Bronchial epithelial cell (primary cell): ENCODE measurements at regions not wholly inside any gene's neighbourhood (a gene's known extent, or its start where the extent isn't known, plus 50 kb on each side); places are given as distances from the start of the nearest gene placed in this dataset.
"Not testable (repeated sequence)": the region's sequence is repeated elsewhere in the genome, so short reads cannot be mapped to it uniquely, and the experiment has no call there.

ENCODE experiments used
- DNase-seq: peaks from one replicate; pipeline ENCODE4 v3.0.0-alpha.2; 2010; ENCODE audit warnings: low read depth
- FAIRE-seq: peaks from 2 replicates; lab custom pipeline; 2011; peaks lifted over from hg19 to GRCh38; lab: Jason Lieb, UNC
- H3K27me3 ChIP-seq: 2 replicates; pipeline ENCODE4 v1.5.1; 2011; ENCODE audit warnings: low read length; ENCODE audit not compliant: control insufficient read depth, insufficient read depth
- H3K36me3 ChIP-seq: 2 replicates; pipeline ENCODE4 v1.5.1; 2011; ENCODE audit warnings: low read length; ENCODE audit not compliant: control insufficient read depth, insufficient read depth
- H3K4me3 ChIP-seq: 2 replicates; pipeline ENCODE4 v1.5.1; 2011; ENCODE audit warnings: mild to moderate bottlenecking, low read depth, low read length, control low read depth
- TF ChIP-seq, protein P1 (sequence below): IDR thresholded peaks from 2 replicates; pipeline ENCODE4 v1.5.1; 2011; ENCODE audit warnings: mild to moderate bottlenecking, moderate library complexity, low read length, control low read depth, inconsistent platforms; ENCODE audit not compliant: insufficient read depth, severe bottlenecking

DNA sequence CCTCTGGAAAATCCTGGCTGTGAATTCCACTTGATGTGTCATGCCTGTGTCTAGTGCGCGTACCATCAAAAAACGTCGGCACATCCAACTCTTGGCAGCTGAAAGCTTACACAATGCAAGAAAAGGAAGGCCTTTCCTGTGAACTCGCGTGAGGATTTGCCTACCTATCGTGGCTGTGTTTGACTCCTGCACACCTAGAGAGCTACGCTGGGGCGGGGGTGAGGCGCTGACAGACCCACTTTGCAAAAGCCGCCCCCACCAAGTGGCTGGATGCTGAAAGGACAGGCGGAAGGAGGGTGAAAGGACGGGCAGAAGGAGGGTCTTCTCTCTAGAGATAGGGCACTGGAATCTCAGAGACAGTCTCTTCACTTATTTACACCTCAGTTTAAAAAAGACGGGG, 270.1 kb downstream of the EIPR1 start:
- FAIRE-seq (no peak), DNase-seq (no peak)
- H3K4me3 ChIP-seq = no peak overlapping the region
- H3K36me3 ChIP-seq = no peaks in the 10 kb centered on the region
- TF ChIP-seq, protein P1, sequence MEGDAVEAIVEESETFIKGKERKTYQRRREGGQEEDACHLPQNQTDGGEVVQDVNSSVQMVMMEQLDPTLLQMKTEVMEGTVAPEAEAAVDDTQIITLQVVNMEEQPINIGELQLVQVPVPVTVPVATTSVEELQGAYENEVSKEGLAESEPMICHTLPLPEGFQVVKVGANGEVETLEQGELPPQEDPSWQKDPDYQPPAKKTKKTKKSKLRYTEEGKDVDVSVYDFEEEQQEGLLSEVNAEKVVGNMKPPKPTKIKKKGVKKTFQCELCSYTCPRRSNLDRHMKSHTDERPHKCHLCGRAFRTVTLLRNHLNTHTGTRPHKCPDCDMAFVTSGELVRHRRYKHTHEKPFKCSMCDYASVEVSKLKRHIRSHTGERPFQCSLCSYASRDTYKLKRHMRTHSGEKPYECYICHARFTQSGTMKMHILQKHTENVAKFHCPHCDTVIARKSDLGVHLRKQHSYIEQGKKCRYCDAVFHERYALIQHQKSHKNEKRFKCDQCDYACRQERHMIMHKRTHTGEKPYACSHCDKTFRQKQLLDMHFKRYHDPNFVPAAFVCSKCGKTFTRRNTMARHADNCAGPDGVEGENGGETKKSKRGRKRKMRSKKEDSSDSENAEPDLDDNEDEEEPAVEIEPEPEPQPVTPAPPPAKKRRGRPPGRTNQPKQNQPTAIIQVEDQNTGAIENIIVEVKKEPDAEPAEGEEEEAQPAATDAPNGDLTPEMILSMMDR = no peak
- H3K27me3 ChIP-seq = no peaks in the 10 kb centered on the region

DNA sequence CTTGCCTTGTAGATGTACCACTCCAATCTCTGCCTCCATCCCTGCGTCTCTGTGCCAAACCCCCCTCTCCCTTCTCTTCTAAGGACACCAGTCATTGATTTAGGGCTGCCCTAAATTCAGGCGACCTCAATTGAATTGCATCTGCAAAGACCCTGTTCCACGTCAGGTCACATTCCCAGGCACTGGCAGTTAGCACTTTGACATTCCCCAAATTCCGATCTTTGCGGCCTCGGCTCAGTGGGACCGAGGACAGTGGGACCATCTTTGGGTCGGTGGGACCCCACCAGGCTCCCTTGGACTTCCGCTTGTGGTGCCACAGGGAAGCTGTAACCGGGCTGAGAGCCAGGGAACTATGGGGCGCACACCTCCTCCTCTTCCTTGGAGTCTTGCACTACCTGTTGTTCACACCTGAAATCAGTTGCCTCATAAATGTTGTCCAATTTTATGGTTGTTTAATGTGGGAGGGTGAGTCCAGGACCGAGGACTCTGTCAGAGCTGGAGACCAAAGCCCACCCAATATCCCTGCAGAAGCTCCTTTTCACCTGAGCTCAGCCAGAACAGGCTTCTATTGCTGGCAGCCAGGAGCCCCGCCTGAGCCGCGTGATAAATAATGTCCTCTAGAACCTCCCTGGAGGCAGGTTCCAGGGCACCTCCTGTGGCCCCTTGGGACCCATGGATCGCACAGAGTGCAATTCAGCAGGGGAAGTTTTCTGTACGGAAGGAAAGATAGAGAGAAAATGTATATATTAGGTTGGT, 271.6 kb downstream of the EIPR1 start:
- Histone ChIP-seq H3K4me3 (no peak overlapping the region), H3K36me3 (no peaks in the 10 kb centered on the region), H3K27me3 (no peaks in the 10 kb centered on the region)
- DNase-seq (no peak), FAIRE-seq (no peak)
- TF ChIP-seq, protein P1 = no peak

DNA sequence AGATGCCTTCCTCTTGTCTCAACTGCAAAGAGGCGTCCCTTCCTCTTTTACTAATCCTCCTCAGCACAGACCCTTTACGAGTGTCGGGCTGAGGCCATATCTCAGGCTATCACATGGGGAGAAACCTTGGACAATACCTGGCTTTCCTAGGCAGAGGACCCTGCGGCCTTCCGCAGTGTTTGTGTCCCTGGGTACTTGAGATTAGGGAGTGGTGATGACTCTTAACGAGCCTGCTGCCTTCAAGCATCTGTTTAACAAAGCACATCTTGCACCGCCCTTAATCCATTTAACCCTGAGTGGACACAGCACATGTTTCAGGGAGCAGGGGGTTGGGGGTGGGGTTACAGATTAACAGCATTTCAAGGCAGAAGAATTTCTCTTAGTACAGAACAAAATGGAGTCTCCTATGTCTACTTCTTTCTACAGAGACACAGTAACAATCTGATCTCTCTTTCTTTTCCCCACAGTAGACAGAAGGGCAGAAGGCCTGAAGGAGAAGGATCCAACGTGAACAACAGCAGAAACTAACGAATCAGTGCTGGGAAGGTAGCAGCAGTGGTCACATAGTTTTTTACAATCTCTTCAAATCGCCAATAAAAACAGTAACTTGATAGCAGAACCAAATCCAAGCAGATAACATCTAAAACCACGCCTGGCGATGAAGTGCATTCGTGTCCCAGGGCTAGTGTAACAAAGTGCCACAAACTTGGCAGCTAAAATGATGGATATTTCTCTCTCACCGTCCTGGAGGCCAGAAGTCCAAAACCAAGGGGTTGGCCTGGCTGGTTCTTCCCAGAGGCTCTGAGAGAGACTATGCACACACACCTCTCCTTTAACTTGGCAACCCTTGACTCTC, 272.4 kb downstream of the EIPR1 start:
- H3K36me3 ChIP-seq, FAIRE-seq, H3K27me3 ChIP-seq, H3K4me3 ChIP-seq, DNase-seq: not testable (repeated sequence)

DNA sequence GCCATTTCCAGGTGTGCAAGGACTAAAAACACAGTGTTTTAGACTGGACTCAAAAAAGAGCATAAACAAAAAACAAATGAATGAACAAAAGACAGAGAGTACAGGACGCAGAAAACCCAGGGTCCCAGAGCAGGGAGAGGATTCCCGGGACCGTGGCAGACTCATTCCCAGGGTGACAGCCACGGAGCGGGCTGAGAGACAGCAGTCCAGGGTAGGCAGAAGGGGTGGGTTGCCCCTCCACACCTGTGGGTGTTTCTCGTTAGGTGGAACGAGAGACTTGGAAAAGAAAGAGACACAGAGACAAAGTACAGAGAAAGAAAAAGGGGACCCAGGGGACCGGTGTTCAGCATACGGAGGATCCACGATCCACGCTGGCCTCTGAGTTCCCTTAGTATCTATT, 273.4 kb downstream of the EIPR1 start:
- no peaks in the 10 kb centered on the region for H3K27me3 ChIP-seq
- TF ChIP-seq, protein P1 = no peak
- no peak for FAIRE-seq
- no peak for DNase-seq
- H3K36me3 ChIP-seq = no peaks in the 10 kb centered on the region
- H3K4me3 ChIP-seq = no peak overlapping the region

DNA sequence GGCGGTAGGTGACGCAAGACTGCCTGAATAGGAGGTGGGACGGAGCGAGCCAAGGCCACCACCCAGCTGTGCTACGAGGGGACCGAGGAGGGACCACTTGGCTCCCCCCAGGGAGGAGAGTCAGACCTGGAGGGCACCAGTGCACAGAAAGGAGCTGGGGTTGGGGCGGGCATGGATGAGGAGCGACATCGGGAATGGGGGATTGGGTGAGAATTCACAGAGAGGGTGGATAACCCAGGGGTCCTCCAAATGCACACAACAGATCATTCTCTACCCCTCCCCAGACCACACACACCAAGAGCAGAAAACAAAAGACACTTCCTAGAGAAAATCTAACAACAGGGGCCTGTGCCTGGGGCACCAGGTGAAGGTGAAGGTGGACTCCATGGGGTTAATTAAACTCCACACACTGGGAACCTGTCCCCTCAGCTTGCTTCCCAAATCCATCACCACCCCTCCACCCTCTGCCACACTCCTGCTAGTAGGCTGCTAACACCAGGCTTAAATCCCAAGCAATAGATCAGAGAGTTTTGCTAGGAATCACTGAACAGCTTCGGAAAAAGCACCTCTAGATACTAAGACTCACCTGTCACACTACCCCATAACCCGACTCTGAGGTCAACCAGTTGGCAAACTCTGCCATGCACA, 274.6 kb downstream of the EIPR1 start:
- Histone ChIP-seq H3K4me3 (no peak overlapping the region), H3K36me3 (no peaks in the 10 kb centered on the region), H3K27me3 (no peaks in the 10 kb centered on the region)
- DNase-seq (no peak), FAIRE-seq (no peak)
- TF ChIP-seq, protein P1 = no peak
